Stimulated activated effector memory CD8-positive, alpha-beta T cell treated with anti-CD3 and anti-CD28 coated beads, Interleukin-12 subunit alpha, Interleukin-12 subunit beta, amount 100 ng/mL, for 72 hours (primary cell): ENCODE measurements at regions not wholly inside any gene's neighbourhood (a gene's known extent, or its start where the extent isn't known, plus 50 kb on each side); places are given as distances from the start of the nearest gene placed in this dataset.
A peak's percentile ranks its signal among the peaks of the same experiment; 100 is the strongest.

ENCODE experiments used
- ATAC-seq: fragments of 150-1000 bp; cut with Tn5 transposase; 2 replicates; pipeline ENCODE4 v1.10.0; 2021
- DNase-seq, 2 donors: peaks; one replicate each; pipeline ENCODE4 v3.0.0; 2021 to 2022; ENCODE audit warnings: low spot score in 2 of 2
- H3K27ac Mint-ChIP-seq: one replicate; pipeline ENCODE4 v1.8.0; 2022; ENCODE audit warnings: mild to moderate bottlenecking, mixed read lengths
- H3K36me3 Mint-ChIP-seq: one replicate; pipeline ENCODE4 v1.8.0; 2022; ENCODE audit warnings: mild to moderate bottlenecking, mixed read lengths
- H3K4me1 Mint-ChIP-seq: one replicate; pipeline ENCODE4 v1.8.0; 2022; ENCODE audit warnings: mixed read lengths
- H3K4me3 Mint-ChIP-seq: one replicate; pipeline ENCODE4 v1.8.0; 2022; ENCODE audit warnings: mild to moderate bottlenecking, mixed read lengths
- H3K9me3 Mint-ChIP-seq: one replicate; pipeline ENCODE4 v1.8.0; 2022; ENCODE audit warnings: mixed read lengths

DNA sequence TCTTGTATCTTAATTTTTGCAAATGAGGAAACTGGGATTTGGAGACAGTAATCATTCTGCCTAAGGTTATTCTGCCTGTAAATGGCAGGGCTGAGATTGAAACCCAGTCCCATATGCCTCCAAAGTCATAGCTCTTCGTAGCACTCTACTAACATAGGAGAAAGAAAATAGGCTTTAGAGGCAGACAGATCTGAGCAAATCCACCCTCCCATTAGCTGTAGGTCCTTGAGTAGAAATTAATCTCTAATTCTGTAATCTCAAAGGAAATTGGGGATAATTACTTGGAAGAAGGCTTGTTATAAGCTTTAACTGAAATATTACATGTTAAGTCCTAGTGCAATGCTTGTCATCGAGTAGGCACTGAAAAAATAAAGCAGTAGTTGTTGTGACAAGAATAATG is 252.1 kb upstream of the PEX5L start:
- Mint-ChIP-seq H3K27ac (no peak overlapping the region), H3K36me3 (no peaks in the 10 kb centered on the region)
- no peak for ATAC-seq

GRCh38 chr3:180290300-180290699 is 253.6 kb upstream of the PEX5L start:
- Mint-ChIP-seq H3K36me3 (no peaks in the 10 kb centered on the region), H3K9me3 (no peaks in the 10 kb centered on the region), H3K4me3 (no peak overlapping the region), H3K4me1 (no peaks in the 10 kb centered on the region), H3K27ac (no peak overlapping the region)
- no peak for DNase-seq
- no peak for ATAC-seq

More for the DNA sequence above, 252.1 kb upstream of the PEX5L start:
- DNase-seq: no peak
- no peaks in the 10 kb centered on the region for H3K4me1 Mint-ChIP-seq
- H3K4me3 Mint-ChIP-seq: no peak overlapping the region
- no peaks in the 10 kb centered on the region for H3K9me3 Mint-ChIP-seq

- ATAC-seq (no peak), DNase-seq (no peak)
- no peaks in the 10 kb centered on the region for H3K4me1 Mint-ChIP-seq
- H3K27ac Mint-ChIP-seq: no peak overlapping the region
- no peaks in the 10 kb centered on the region for H3K36me3 Mint-ChIP-seq
- H3K4me3 Mint-ChIP-seq: no peak overlapping the region
- no peaks in the 10 kb centered on the region for H3K9me3 Mint-ChIP-seq
Observed at GRCh38 chr3:180294282-180295027, 257.7 kb upstream of the PEX5L start.

DNA sequence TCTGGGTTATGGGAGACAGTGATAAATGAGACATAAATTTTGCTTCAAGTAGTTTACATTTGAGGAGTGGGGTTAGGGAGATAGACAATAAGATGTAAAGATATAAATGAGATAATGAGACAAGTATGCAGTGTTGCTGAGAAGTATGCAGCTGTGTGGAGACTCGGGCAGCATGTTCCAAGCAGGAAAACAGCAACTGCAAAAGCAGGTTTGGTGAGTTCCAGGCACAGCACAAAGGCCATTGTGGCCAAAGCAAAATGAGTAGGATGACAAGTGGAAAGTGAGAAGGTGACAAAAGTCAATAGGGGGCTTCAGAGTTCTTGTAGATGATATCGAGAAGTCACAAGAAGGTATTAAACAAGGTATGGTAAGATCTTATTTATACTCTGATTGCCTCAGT is 259.1 kb upstream of the PEX5L start:
- Mint-ChIP-seq H3K4me1 (no peaks in the 10 kb centered on the region), H3K4me3 (no peak overlapping the region), H3K36me3 (no peaks in the 10 kb centered on the region), H3K9me3 (no peaks in the 10 kb centered on the region), H3K27ac (no peak overlapping the region)
- no peak for ATAC-seq
- no peak for DNase-seq

GRCh38 chr3:180296971-180297370 is 260.2 kb upstream of the PEX5L start:
- Mint-ChIP-seq H3K36me3 (no peaks in the 10 kb centered on the region), H3K27ac (no peak overlapping the region), H3K4me3 (no peak overlapping the region), H3K4me1 (no peaks in the 10 kb centered on the region), H3K9me3 (no peaks in the 10 kb centered on the region)
- no peak for ATAC-seq
- no peak for DNase-seq

- DNase-seq (no peak), ATAC-seq (no peak)
- H3K4me3 Mint-ChIP-seq: no peak overlapping the region
- no peaks in the 10 kb centered on the region for H3K36me3 Mint-ChIP-seq
- H3K27ac Mint-ChIP-seq: no peak overlapping the region
- no peaks in the 10 kb centered on the region for H3K9me3 Mint-ChIP-seq
- H3K4me1 Mint-ChIP-seq: no peaks in the 10 kb centered on the region
Observed at GRCh38 chr3:180306155-180306554, 269.4 kb upstream of the PEX5L start.

GRCh38 chr3:180306691-180307090 is 270.0 kb upstream of the PEX5L start:
- Mint-ChIP-seq H3K9me3 (no peaks in the 10 kb centered on the region), H3K36me3 (no peaks in the 10 kb centered on the region), H3K4me1 (no peaks in the 10 kb centered on the region), H3K4me3 (no peak overlapping the region), H3K27ac (no peak overlapping the region)
- ATAC-seq (no peak), DNase-seq (no peak)

DNA sequence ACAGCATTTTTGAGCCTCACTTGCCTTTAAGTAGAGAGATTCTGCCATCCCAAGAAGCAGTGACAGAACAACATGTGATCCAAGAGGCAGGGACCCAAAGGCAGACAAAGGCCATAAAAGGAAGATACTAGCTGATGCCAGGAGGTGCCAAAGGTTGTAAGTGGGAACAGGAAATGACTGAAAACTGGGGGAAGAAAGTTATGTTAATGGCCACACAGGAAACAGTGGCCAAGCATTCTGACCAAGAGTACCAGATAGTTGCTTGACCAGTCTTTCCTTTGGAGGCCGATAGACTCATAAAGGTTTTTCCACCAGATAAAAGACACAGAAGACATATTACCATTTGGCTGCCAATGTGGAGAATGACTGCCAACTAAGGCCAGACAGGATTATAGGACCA is 274.5 kb upstream of the PEX5L start:
- ATAC-seq (no peak), DNase-seq (no peak)
- Mint-ChIP-seq H3K27ac (no peak overlapping the region), H3K4me3 (no peak overlapping the region), H3K4me1 (no peaks in the 10 kb centered on the region), H3K9me3 (peaks cover 3% of the 10 kb centered on the region), H3K36me3 (no peaks in the 10 kb centered on the region)

- ATAC-seq: no peak
- H3K4me3 Mint-ChIP-seq: no peak overlapping the region
- H3K9me3 Mint-ChIP-seq: peaks cover 3% of the 10 kb centered on the region
- DNase-seq: no peak
- no peak overlapping the region for H3K27ac Mint-ChIP-seq
- H3K36me3 Mint-ChIP-seq: no peaks in the 10 kb centered on the region
- H3K4me1 Mint-ChIP-seq: no peaks in the 10 kb centered on the region
Observed at GRCh38 chr3:180316321-180316720, 279.6 kb upstream of the PEX5L start.

GRCh38 chr3:180319461-180319860 is 282.5 kb upstream of the TTC14 start:
- Mint-ChIP-seq H3K4me3 (no peak overlapping the region), H3K4me1 (no peaks in the 10 kb centered on the region), H3K36me3 (no peaks in the 10 kb centered on the region), H3K9me3 (peaks cover 6% of the 10 kb centered on the region), H3K27ac (no peak overlapping the region)
- ATAC-seq (no peak), DNase-seq (no peak)

GRCh38 chr3:180320631-180321030 is 281.3 kb upstream of the TTC14 start:
- DNase-seq (no peak), ATAC-seq (no peak)
- Mint-ChIP-seq H3K9me3 (peaks cover 7% of the 10 kb centered on the region), H3K4me1 (no peaks in the 10 kb centered on the region), H3K27ac (no peak overlapping the region), H3K36me3 (no peaks in the 10 kb centered on the region), H3K4me3 (no peak overlapping the region)

DNA sequence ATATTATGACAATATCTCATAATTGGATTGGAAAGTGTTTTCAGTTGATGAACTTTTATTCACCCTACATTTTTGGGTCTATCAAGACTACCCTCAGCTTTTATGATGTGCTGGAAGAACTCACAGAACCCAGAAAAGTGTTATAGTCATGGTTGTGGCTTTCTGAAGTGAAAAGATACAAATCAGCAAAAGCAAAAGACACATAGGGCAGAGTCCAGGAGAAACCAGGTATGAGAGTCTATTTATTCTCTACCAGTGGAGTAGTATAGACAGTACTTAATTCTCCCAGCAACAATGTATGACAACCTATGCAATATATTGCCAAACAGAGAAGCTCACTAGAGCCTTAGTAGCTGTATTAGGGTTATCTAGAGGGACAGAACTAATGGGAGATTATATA is 280.4 kb upstream of the TTC14 start:
- Mint-ChIP-seq H3K27ac (no peak overlapping the region), H3K4me1 (no peaks in the 10 kb centered on the region), H3K9me3 (peaks cover 7% of the 10 kb centered on the region), H3K4me3 (no peak overlapping the region), H3K36me3 (no peaks in the 10 kb centered on the region)
- no peak for ATAC-seq
- no peak for DNase-seq

DNA sequence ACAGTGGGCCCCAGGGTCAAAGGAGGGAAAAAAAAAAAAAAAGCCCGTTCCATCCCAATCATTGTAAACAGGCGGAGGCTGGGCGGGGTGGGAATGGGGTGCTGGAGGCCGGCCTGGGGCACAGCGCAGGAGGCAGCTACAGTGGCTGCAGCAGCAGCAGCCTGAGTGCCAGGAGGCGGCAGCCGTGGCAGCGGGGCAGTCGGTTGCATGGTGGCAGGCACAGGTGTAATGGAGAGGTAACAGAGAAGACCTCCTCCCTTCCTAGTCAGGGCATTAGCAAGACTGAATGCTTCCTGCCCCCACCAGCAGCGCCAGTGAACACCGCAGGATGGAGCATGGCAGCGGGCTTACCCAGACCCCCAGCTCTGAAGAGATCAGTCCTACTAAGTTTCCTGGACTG is 279.1 kb upstream of the TTC14 start:
- Mint-ChIP-seq H3K36me3 (no peaks in the 10 kb centered on the region), H3K4me3 (no peak overlapping the region), H3K4me1 (no peaks in the 10 kb centered on the region), H3K27ac (no peak overlapping the region), H3K9me3 (peaks cover 7% of the 10 kb centered on the region)
- ATAC-seq: no peak
- no peak for DNase-seq

DNA sequence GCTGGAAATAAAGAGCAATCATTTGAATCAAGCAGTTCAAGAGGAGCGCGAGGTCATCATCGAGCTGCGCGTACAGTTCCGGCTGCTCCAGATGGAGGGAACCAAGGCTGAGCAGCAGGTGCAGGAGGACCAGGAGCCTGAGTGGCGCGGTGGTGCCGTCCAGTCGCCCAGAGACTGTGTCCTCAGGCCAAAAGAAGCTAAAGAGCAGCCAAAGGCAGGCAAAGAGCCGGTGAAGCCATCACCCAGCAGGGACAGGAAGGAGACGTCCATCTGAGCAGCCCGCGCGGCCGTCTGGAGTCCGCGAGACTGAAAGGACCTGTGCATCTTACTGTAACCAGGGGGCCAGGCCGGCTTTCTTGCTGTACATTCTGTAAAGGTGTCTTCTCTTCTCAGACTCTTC is 277.2 kb upstream of the TTC14 start:
- H3K9me3 Mint-ChIP-seq: peaks cover 7% of the 10 kb centered on the region
- H3K36me3 Mint-ChIP-seq: no peaks in the 10 kb centered on the region
- no peak overlapping the region for H3K27ac Mint-ChIP-seq
- no peak overlapping the region for H3K4me3 Mint-ChIP-seq
- DNase-seq (no peak), ATAC-seq (no peak)
- no peaks in the 10 kb centered on the region for H3K4me1 Mint-ChIP-seq

GRCh38 chr3:180325533-180325932 is 276.4 kb upstream of the TTC14 start:
- Mint-ChIP-seq H3K9me3 (peaks cover 7% of the 10 kb centered on the region), H3K4me3 (no peak overlapping the region), H3K4me1 (no peaks in the 10 kb centered on the region), H3K36me3 (no peaks in the 10 kb centered on the region), H3K27ac (no peak overlapping the region)
- peak; percentile 8 for ATAC-seq
- no peak for DNase-seq

GRCh38 chr3:180325958-180326357 is 276.0 kb upstream of the TTC14 start:
- DNase-seq: no peak
- H3K9me3 Mint-ChIP-seq: peaks cover 7% of the 10 kb centered on the region
- no peaks in the 10 kb centered on the region for H3K4me1 Mint-ChIP-seq
- H3K4me3 Mint-ChIP-seq: no peak overlapping the region
- peak; percentile 63 for ATAC-seq
- no peak overlapping the region for H3K27ac Mint-ChIP-seq
- no peaks in the 10 kb centered on the region for H3K36me3 Mint-ChIP-seq

DNA sequence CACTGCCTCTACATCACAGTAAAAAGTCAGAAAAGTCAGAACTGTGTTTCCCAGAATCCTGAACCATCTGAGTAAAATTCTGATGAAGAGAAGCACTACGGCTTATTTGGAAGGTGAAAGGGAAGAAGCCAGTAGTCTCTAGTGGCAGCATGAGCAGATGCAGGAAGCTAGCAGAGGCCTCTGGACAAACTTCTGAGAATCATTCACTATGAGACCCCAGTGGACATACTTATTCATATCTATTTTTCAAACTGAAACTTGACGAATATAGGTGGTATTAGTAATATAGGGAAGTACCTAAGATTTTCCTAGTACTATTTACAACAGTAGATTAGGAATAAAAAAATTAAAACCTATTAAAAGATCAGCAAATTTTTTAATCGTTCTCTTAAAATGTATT is 272.8 kb upstream of the TTC14 start:
- Mint-ChIP-seq H3K9me3 (peaks cover 4% of the 10 kb centered on the region), H3K36me3 (no peaks in the 10 kb centered on the region), H3K4me1 (no peaks in the 10 kb centered on the region), H3K4me3 (no peak overlapping the region), H3K27ac (no peak overlapping the region)
- ATAC-seq (peak; percentile 71), DNase-seq (no peak)
